ENCODE measurements at regions not wholly inside any gene's neighbourhood (a gene's known extent, or its start where the extent isn't known, plus 50 kb on each side); places are given as distances from the start of the nearest gene placed in this dataset.

- TF ChIP-seq CTCF (IDR thresholded peaks at IDR 0.05): no peak
- no peak for TF ChIP-seq POLR2A (IDR thresholded peaks at IDR 0.05)
These were observed 241.0 kb downstream of the PTPRC start for GRCh38 chr1:198879711-198880306.
